GM21528 (cell line): ENCODE measurements at regions not wholly inside any gene's neighbourhood (a gene's known extent, or its start where the extent isn't known, plus 50 kb on each side); places are given as distances from the start of the nearest gene placed in this dataset.
"Not testable (repeated sequence)": the region's sequence is repeated elsewhere in the genome, so short reads cannot be mapped to it uniquely, and the experiment has no call there.

Experiments used
- ATAC-seq: cut with Tn5 transposase; IDR thresholded peaks from one replicate; pipeline ENCODE4 v1.9.1; 2021; ENCODE audit warnings: mild to moderate bottlenecking, moderate library complexity; ENCODE audit not compliant: unreplicated experiment, low FRiP score

DNA sequence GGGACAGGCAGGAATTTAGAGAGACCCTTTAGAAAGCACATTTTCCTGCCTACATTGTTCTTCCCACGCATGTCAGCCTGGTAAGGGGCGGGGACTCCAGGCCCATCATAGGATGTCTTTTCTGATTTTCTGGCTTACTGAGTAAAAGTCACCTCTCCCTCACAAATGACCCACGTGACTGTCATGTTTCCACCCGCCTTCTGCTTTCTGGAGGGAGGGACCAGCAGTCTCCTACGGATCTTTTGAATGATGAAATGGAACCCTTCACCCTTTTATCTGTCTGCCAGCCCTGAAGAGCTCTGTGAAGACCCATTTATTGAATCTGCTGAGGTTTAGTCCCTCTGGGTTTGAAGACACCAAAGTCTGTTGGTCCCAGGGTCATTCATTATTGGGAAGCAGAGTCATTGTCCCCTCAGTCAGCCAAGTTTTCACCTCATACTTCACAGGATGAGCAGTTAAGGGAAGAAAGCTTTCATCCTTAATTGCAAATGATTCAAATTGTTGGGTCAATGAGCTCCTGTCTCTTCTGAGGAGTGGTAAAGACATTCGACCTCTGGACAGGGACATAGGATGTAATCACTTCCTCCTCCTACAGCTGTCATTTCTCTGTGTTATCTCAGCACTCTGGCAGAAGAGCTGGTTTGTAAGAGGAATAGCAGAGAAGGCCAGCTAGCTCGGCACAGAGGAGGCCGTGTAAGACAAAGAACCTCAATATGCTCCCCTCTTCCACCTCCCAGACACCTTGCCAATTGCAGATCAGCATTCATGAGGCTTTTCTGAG, 446.1 kb downstream of the HS3ST3B1 start:
- ATAC-seq, result no peak

DNA sequence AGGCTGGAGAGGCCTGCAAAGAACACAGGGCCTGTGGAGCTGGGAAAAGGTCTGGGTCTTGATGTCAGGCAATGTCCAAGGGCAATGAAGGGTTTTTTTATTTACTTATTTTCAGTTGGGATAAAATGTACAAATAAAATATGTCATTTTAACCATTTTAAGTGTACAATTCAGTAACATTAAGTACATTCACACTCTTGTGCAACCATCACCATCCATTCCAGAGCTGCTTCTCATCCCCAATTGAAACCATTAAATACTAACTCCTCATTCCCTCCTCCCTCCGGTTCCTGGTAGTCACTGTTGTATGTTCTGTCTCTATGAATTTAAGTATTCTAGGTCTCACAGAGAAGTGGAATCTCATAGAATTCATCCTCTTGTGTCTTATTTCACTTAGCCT, 444.7 kb downstream of the HS3ST3B1 start:
- no peak for ATAC-seq

DNA sequence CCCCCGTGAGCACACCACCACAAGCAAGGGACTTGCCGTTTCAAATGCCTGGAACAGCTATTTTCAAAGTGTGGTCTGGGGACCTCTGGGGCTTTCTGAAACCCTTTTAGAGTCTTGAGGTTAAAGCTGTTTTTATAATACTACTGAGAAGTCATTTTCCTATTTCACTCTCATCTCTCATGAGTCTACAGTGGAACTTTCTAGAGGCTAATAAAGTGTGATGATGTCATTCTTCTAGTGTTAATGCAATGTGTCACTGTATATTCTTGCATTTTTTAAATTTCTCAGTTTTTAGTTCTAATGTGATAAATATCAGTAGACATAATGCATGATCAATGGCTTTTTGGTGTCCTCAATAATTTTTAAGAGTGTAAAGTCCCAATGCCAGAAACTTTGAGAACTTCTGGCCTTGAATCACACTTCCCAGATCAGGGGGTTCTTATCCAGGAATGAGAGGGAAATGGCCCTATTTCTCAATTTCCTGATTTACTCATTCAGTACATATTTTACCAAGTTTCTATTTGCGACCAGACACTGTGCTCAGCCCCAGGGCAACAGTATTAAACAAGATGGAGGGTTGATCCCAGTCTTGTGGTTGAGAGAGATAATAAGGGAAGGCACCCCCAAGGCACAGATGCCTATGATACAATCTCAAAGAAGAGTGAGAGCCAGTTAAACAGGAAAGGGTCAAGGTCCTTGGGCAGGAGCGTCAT, 444.0 kb downstream of the HS3ST3B1 start:
- no peak for ATAC-seq

DNA sequence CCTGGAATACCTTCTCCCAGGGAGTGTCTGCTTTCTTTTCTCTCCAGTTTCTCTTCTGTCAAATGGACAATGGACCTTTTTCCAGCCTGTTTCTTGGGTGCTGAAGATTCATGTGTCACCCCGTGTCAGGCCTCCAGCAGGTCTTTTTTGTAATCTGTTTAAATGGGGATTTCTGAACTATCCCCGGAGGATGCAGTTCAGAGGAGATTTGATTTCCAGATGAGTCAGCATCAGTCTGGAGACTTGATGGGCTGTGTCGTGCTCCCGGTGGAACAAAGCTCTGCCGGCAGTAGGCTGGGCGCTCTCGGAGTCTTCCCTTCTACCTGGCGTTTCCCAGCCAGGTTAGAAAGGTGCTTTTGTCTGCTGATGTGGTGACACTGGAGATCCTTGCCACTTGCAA, 440.6 kb downstream of the HS3ST3B1 start:
- ATAC-seq, result no peak

DNA sequence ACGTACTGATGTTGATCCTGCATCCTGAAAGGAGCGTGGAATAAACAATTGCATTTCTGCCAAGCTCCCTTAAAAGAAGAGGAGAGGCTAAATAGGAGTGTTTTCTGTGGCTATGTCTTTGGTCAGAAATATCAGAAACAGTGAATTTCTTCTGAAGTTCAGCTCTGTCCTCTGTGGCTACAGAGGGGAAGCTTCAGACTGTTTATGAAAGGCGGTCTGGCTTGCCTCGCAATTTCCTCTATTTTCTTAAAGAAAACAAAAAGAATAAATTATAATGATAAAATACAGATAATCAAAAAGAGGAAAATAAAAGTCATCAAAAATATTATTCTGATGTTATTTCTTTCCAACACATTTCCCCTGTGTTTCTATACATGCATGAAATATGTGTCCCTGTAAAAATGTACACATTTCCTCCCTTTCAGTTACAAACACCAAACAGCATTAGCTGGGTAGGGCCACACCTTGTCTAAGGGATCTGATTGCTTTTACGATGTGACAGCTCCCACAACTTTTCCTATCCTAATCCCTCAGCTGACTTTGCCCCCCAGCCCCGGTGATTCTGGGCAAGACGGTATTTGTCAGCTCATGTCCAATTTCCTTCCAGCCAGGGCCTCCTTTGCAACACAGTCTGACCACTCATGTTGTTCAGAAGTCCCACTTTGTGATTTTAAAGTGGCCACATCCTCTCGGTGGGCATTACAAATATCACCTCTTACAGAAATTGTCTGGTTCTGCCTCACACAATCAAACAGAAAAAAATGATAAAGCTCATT, 439.0 kb downstream of the HS3ST3B1 start:
- no peak for ATAC-seq

DNA sequence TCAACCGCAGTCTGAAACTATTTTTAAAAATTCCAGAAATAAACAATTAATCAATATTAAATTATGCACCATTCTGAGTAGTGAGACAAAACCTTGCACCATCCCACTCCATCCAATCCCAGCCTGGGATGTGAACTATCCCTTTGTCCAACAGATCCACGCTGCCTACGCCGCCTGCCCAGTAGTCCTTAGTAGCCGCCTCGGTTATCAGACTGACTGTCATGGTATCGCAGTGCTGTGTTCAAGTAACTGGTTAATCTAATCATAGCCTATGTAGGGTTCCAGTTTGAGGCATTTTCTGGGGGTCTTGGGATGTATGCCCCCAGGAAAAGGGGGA, 437.7 kb downstream of the HS3ST3B1 start:
- no peak for ATAC-seq

DNA sequence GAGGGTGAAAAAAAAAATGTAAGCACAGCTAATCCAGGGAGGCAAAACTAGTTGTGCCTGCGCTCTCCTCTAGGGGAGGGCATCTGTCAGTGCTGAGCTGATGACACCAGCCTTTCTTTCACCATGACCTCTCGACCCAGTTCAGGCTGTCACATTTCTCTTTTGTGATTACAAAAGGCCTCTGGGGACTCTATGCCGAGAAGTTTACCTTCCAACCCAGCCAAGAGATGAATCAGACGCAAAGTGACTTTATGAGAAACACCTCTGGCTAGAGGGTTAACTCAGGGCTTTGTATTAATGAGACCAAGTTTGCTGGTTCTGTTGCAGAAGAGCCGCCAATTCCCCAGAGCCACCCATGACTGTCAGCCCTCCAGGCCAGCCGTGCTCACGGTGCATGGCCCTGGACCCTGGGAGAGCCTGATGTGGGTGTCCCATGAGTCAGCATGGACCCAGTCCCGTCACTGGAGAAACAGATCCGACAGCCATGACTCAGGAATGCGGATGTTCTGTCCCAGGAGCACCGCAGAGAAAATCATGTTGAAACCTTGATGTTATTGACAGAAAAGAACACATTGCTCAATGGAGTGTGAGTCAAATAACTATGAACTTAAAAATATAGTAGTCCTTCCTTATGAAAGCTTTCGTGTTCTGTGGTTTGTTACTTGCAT, 437.2 kb downstream of the HS3ST3B1 start:
- no peak for ATAC-seq

DNA sequence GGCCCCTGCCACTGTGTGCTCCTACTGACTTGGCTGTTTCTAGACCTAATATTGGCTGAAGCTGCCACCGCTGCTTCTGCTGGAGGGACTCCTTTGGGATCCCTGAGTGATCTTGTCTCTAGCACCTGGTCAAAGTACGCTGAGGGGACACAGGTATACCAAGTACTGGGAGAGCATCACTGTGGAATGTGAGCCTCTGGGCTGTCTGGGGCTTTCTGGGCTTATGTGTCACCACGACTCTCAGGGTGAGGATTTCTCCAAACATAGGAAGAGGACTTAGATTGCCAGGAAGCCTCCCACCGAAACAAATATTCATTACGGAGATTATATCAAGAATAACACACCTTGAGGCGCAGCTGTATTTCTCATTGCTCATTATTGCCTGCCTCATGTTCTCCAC, 435.8 kb downstream of the HS3ST3B1 start:
- no peak for ATAC-seq

DNA sequence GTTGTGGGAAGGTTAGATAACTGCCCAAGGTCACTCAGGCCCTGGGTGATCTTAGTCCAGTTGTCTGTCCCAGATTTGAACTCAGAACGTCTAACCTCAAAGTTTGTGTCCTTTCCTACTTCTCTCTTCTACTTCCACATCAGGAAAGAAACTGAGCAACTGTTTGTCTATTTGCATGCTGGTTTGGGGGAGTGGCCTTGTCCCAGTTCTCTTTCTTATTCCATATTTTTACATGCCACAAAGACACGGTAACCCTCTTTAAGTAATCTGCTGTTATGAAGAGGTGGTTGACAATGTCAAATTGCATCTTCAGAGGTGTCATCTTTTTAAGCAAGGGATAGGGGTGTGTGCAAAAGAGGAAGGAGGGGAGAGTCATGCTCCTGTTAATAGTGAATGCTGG, 432.5 kb downstream of the HS3ST3B1 start:
- no peak for ATAC-seq

DNA sequence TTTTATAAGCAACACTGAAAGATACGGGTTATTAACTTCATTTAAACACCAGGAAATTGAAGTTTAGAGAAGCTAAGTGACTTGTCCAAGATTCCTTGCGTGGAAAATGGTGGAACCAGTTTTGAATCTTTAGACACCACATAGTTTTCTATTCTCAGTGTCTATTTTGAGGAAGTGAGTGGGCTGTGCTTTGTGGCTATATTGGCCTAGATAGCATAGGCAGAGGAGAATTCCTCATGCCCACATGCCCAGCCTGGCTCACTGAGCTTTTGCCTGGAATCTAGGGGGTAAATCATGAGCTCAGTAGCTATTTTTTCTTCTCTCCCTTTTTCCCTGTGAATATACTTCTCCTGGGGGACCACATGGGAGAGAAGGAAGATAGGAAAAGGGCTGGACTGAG, 431.3 kb downstream of the HS3ST3B1 start:
- no peak for ATAC-seq

DNA sequence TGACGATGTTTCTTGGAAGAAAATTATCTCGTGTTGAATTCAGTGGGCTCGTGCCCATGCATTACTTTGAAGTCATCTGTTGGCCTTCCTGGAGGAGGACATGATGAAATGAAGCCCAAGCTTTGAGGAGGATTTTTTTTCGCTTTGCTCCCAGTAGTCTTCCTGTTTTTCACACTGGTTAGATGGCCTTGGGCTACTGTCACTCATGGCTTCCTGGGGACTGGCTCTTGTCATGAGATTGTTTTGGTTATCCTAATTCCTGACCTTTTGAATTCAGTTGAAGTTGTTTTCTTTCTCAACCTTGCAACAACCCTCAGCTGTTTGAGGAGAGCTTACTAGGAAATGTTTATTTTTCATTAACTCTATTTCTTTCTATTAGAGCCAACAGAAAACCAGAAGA, 430.7 kb downstream of the HS3ST3B1 start:
- ATAC-seq, result no peak

DNA sequence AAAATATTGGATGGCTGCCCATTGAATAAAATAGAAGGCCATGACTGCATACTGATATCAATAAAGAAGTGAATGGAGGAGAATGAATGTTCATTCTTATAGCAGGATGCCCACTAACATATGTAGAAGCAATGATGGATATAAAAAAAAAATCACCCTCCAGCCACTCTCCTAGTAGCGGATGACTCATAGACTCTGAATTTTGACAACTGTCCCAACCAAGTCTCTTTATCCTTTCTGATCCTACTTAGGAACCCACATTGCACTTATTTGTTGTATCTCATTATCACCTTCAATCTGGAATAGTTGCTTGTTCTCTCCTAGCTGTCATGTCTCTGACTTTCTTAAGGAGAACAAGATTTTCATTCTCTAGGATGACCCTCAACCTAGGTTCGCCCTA, 429.9 kb downstream of the HS3ST3B1 start:
- no peak for ATAC-seq

DNA sequence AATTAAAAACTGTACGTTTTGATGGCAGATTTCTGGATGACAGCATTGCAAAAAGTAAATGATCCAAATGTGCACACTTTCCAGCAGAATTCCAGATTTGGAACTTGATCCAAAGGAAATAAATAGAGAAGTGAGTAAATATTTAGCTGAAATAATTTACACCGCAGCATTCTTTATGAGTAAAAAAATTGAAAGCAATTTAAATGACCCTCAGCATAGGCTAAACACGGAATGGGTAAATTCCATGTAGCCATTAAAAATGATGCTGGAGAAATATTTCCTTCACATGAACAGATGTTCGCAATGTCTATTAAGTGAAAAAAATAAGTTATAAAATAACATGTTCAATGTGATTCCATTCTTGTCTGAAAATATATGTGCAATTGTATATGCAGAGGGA, 424.8 kb downstream of the HS3ST3B1 start:
- no peak for ATAC-seq

DNA sequence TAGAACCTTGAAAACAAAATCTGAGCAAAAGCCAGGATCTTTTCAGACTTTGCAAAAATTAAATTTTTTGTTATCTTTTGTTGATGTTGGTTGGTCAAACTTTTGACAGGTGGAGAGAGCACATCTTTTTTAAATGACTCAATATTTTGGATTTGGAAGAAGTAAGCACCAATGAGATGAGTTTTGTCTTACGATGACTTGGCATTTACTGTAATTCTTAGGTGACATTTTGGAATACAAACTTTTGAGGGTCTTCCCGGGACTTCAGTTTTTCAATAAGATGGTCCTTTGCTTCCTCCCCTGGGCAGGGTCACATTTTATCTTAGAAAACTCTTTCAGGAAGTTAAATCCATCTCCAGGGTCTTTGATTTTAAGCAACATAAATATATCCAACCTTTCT, 423.9 kb downstream of the HS3ST3B1 start:
- ATAC-seq, result no peak

DNA sequence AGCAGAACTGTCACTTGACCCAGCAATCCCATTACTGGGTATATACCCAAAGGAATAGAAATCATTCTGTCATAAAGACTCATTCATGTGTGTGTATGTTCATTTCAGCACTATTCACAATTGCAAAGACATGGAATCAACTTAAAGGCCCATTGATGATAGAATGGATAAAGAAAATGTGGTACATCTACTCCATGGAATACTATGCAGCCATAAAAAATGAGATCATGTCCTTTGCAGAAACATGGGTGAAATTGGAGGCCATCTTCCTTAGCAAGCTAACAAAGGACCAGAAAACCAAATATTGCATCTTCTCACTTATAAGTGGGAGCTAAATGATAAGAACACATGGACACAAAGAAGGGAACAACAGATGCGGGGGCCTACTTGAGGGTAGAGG, 422.5 kb downstream of the HS3ST3B1 start:
- ATAC-seq, result not testable (repeated sequence)

DNA sequence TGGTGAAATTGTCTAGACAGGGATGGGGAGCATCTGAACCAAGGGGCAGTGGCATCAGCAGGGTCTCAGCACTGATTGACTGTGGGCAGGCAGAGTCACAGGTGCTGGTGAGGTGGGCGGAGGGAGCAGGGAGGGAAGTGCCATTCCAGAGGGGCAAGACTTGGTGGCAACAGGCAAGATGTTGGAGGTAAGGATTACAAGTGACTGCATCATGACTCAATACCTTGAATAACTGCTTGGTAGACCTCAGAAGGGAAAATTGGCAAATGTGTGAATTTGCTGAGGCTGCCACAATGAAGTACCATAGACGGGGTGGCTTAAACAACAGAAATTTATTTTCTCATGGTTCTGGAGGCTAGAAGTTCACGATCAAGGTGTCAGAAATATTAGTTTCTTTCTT, 419.1 kb downstream of the HS3ST3B1 start:
- no peak for ATAC-seq

DNA sequence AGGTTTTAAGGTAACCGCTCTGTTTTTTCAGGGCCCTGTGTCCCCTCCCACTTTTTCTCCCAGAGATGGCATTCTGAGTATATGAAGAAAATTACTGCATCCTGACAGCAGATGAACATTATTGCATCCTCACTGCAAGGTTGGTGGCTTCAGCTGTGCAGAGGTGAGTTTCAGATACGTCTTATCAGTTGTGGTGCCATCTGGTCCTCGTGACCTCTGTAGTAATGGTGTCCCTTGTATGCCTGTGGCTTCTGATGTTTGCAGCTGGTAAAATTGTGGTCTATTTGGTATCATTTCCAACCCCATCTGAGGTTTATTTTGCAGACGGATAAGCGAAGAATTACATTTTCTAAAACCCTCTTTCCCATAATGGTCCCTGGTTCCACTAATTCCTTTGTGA, 417.0 kb downstream of the HS3ST3B1 start:
- ATAC-seq, result no peak

DNA sequence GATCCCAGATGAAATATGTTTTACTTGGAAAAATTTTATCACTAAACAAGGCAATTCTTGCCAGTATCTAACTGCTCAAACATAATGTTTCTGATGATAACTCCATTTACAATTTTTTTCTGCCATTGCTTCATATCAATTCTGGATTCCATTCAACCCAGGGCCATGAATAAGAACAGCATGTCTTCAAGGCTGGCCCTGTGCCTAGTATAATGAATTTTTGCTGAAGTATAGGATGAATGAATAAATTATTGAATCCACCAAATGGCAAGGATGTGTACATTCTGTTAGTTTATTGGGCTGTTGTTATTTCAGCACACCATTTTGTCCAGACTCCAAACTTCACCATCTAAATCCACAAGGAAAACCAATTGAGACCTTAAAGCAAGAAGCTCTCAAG, 414.7 kb downstream of the HS3ST3B1 start:
- ATAC-seq, result no peak

DNA sequence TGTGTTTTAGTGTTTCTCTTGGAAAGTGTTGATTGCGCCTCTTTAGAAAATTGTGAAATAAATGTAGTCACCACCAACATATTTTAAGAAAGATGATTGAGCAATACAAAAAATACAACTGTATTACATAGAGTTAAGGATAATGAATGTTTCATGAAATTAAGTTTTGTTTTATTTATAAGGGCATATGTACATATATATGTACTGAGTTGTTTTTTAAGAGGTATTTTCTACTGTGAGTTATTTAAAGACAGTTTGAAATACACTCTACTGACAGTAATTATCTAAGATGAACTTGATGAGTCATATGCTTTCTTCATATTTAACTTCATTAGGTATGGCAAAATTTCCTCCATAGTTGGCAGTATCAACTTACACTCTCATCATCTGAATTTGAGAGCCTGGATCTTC, 411.7 kb downstream of the HS3ST3B1 start:
- no peak for ATAC-seq

DNA sequence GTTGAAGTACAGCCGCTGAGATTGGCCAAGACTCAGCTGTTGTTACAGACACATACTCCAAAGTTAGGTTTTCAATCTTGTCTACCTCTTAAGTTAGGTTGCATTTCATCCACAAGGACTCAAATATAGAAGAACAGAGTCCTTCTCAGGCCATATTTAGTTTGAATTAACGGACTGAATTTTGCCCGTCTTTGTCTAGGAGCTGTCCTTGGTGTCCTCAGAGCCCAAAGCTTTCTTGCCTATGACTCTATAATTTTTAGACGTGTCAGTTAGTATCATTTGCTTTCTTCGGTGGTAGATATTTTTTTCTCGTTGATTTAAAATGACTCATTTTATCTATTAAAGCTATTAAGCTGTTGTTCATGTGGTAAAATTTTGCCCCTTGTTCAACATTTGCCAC, 403.2 kb downstream of the HS3ST3B1 start:
- no peak for ATAC-seq

DNA sequence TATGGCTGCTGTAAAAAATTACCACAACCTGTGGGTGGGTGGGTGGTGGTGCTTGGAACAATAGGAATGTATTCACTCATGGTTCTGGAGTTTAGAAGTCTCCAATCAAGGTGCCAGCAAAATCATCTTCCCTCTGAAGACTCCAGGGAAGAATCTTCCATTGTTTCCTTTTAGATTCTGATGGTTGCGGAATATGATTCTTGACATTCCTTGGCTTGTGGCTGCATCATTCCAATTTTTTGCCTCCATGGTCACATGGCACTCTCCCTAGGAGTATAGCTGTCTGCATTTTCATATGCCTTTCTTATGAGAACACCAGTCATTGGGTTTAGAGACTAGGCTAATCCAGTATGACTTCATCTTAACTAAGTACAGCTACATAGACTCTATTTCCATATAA, 401.0 kb downstream of the HS3ST3B1 start:
- ATAC-seq, result no peak
